Epithelial cell of proximal tubule (primary cell): ENCODE measurements at regions not wholly inside any gene's neighbourhood (a gene's known extent, or its start where the extent isn't known, plus 50 kb on each side); places are given as distances from the start of the nearest gene placed in this dataset.
"Not testable (repeated sequence)": the region's sequence is repeated elsewhere in the genome, so short reads cannot be mapped to it uniquely, and the experiment has no call there.

ENCODE experiments used
- DNase-seq: peaks from one replicate; pipeline ENCODE4 v3.0.0-alpha.2; 2011; ENCODE audit warnings: low read depth
- H3K4me3 ChIP-seq: 2 replicates; pipeline ENCODE4 v1.5.1; 2011; ENCODE audit warnings: low read depth, mild to moderate bottlenecking, low read length
- CTCF ChIP-seq: conservative IDR thresholded peaks from 2 replicates; pipeline ENCODE4 v1.5.1; 2012; ENCODE audit warnings: low read depth, mild to moderate bottlenecking, low read length

GRCh38 chr16:5911241-5911640, 813.6 kb upstream of the EEF2KMT start:
- H3K4me3 ChIP-seq = no peak overlapping the region
- TF ChIP-seq CTCF = no peak
- DNase-seq = no peak

- not testable (repeated sequence) for DNase-seq
Measured at GRCh38 chr16:5909556-5909955, 812.0 kb upstream of the EEF2KMT start.

GRCh38 chr16:5907544-5907943, 809.9 kb upstream of the EEF2KMT start:
- no peak for TF ChIP-seq CTCF
- H3K4me3 ChIP-seq = no peak overlapping the region
- no peak for DNase-seq

More at GRCh38 chr16:5909556-5909955, 812.0 kb upstream of the EEF2KMT start:
- not testable (repeated sequence) for H3K4me3 ChIP-seq

GRCh38 chr16:5906351-5906750, 808.8 kb upstream of the EEF2KMT start:
- DNase-seq = no peak
- H3K4me3 ChIP-seq = no peak overlapping the region
- no peak for TF ChIP-seq CTCF

GRCh38 chr16:5905935-5906334, 808.3 kb upstream of the EEF2KMT start:
- TF ChIP-seq CTCF = no peak
- no peak overlapping the region for H3K4me3 ChIP-seq
- DNase-seq = peak; percentile 64

- no peak for DNase-seq
- no peak for TF ChIP-seq CTCF
- no peak overlapping the region for H3K4me3 ChIP-seq
Measured at GRCh38 chr16:5903832-5904231, 806.2 kb upstream of the EEF2KMT start.

GRCh38 chr16:5903153-5903552, 805.6 kb upstream of the EEF2KMT start:
- H3K4me3 ChIP-seq = no peak overlapping the region
- TF ChIP-seq CTCF = no peak
- DNase-seq = no peak

- H3K4me3 ChIP-seq = no peak overlapping the region
- TF ChIP-seq CTCF = no peak
- no peak for DNase-seq
Measured at GRCh38 chr16:5900046-5900445, 802.5 kb upstream of the EEF2KMT start.
